ENCODE measurements at regions not wholly inside any gene's neighbourhood (a gene's known extent, or its start where the extent isn't known, plus 50 kb on each side); places are given as distances from the start of the nearest gene placed in this dataset.

GRCh38 chr1:14055442-14056223 lies 355.6 kb downstream of the PRDM2 start:
- DNase-seq: no peak

DNA sequence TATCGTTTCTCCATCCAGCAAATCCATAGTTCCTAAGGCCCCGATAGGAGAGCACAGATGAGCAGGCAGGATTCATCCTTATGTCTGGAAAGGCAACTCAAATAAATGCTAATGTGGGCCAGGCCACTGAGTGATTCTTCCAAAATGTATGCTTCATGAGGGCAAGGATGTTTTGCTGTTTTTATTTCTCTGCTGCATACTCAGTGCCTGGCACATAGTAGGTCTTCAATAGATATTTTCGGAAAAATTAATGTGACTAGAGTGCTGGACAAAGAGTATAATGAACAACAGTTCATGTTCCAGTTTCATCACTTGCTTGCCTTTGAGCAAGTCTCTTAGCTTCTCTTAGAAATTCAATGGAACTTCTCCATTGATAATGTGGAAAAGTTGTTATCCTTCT lies 357.7 kb downstream of the PRDM2 start:
- no peak for DNase-seq

- DNase-seq: no peak
Measured at GRCh38 chr1:14061204-14061603, 361.2 kb downstream of the PRDM2 start.

DNA sequence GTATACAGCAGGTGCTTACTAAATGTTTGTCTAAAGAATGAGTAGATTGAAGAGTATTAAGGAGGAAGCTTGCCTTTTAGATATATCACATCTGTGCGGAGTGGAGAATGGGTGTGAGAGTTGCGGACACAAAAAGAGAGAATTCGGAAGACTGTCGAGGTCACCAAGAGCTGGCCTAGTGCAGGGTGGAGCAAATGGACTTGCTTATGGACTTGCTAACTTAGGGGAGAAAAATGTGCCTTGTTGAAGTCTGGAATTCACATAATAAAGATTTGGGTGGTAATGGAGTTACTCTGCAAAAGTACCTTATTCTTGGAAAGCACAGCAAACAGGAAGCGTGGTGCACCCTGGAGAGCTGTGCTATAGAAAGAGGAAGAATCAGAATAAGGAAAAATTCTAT lies 361.7 kb downstream of the PRDM2 start:
- no peak for DNase-seq

- DNase-seq: no peak
Measured at GRCh38 chr1:14062669-14063068, 362.7 kb downstream of the PRDM2 start.

DNA sequence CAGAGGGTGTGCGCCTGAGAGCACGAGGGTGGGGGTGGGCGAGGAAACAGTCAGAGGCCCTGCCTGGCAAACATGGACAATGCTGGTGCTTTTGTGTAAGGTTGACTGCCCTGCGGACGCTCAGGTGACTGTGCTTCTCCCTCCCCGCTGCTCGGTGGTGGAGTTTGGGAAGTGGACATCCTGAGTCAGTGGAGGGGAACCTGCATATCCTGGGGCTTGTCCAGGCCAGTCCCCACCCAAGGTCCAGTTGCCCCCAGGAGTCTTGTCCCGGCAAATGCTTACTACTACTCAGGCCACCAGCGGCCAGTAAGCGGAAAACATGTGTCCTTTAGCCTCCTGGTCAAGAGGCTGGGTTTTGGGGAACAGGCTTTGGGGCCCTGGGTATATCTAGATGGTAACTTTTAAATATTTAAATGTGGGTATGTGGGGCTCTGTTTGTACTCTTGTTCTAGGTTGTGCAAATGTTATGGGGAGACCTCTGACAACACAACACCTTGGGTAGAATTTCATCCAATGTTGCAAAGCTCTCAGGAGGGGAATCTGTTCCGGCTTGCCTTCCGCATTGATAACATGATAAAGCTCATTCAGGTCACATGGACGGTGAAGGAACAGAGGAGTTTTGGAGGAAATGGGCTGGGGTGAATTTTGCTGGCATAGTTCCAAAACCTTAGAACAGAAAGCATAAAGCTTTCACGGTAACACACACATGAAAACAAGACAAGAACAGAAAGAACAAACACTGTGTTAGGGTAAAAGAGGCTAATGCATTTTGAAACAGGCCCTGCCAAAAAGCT lies 364.9 kb downstream of the PRDM2 start:
- DNase-seq: no peak

- no peak for DNase-seq
Measured at GRCh38 chr1:14065486-14065885, 365.5 kb downstream of the PRDM2 start.

DNA sequence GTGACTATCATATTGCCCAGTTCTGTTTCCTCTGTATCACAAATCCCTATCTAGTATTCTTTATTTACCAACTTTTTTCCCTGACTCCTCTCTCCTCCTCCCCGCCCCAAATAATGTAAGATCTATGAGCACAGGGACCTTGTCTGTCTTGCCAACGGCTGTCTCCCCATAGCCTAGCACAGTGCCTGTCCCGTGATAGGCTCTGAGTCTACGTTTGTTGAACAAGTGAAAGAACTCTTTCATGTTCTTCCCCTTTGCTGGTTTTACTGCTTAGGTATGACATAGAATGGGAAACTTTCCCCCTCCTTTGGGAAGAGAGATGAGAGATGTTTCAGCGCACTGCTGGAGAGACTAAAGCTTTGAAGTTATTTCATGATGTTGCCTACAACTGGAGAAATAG lies 367.0 kb downstream of the PRDM2 start:
- DNase-seq: no peak

GRCh38 chr1:14067711-14068110 lies 367.7 kb downstream of the PRDM2 start:
- DNase-seq: no peak

DNA sequence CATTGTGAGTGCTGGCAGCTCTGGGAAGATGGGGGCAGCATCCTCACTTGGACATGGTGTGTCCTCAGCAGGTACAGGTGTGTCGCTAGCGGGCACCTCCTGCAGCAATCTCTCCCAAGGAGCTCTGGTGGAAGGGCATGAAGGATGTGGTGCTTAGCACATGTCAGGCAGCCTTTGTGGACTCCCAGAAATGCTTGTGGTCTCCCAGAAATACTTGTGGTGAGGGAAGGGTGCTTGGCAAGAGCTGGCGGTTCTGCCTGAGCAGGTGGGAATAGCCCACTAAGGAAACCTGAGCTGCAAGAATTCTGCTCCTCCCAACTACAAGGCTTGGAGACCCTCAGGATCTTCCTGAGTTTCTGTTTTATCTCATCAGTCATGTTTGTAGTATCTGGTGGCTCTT lies 371.6 kb downstream of the PRDM2 start:
- no peak for DNase-seq

DNA sequence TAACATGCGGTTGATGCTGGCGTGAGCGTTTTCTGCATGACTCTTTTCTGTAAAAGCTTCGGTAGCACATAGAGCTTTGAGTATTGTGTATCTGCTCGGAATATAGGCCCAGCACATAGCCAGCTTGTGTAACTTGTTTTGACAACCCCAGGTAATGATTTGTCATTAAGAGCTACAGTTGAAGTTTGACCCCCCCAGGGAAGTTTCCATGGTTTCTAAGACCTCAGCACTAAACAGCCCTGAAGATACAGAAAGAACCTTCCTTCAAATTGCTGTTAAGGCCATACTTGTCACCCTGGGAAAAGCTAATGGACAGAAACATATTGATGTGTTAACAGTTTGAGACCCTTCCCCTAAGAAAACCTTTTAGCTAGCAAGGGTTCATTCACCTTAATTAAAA lies 380.7 kb downstream of the PRDM2 start:
- DNase-seq: no peak

- DNase-seq: no peak
Measured at GRCh38 chr1:14082331-14082730, 382.3 kb downstream of the PRDM2 start.

DNA sequence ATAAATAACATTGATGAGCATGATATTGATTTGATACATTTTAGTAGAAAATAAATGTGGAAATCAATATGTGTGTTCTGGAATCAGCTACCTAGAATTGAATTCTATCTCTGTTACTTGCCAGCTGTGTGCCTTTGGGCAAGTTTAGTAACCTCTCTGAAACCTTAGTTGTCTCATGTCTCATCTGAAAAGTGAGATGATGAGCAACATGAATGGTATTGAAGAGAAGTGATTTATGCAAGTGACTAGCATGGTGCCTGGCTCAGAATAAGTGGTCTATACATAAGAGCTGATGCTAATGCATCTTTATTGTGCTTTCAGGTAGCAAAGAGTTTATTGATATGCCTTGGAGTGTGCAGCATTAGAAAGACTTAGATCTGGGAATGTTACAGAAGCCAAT lies 383.3 kb downstream of the PRDM2 start:
- DNase-seq: no peak

GRCh38 chr1:14083706-14084105 lies 383.7 kb downstream of the PRDM2 start:
- DNase-seq: no peak

DNA sequence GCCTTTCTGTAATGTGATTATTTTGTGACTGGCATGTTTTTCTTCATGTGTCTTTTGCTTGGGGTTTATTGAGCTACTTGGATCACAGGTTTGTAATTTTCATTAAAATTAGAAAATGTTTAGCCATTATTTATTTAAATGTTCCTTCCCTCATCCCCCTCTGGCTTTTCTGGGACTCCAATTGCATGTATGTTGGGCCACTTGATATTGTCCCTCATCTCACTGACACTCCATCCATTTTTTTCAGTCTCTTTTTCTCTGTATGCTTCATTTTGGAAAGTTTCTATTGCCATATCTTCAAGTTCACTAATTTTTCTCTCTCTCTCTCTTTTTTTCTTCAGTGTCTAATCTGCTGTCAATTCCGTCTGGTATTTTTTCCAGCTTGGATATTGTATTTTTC lies 390.1 kb downstream of the PRDM2 start:
- no peak for DNase-seq

DNA sequence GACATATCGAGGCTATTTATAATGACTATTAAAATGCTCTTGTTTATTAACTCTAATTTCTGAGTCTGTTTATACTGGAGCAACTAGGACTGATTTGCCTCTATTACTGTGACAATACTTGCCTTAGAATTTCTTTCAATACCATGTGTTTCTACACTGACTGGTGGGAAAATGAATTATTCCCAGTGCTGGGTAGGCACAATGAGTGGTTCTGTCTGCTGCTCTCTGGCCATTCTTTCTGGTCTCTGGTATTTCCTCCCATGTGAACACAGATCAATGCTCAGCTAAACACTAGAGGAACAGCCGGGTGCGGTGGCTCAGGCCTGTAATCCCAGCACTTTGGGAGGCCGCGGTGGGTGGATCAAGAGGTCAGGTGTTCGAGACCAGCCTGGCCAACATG lies 390.5 kb downstream of the PRDM2 start:
- DNase-seq: no peak

GRCh38 chr1:14094611-14095400 lies 394.8 kb downstream of the PRDM2 start:
- DNase-seq: no peak

DNA sequence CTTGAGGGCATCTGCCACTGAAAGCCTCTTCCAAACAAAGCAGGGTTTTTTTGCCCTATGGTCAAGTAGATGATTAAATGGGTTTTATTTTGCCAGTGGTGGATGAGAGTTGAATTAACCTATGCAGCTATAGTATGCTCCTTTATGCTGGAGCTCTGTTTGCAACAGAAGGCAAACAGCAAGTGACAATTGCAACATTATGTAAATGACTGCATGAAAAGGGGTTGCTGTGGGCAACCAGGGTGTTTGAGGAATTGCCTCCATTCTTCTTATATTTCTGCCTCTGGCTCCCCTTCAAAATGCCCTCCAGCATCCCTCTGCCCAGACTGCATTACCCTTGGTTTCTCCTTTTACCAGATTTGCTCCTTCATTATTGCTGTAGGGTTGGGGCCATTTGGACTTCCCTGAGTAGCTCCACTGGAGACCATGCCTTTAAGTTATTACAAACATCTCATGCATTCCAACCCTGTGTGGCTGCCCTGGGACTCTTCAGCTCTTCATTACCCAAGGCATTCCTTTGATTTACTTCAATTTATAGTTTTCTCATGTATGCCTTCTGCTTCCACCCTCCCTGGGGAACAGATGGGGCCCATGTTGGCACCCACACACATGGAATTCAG lies 398.4 kb downstream of the PRDM2 start:
- no peak for DNase-seq

DNA sequence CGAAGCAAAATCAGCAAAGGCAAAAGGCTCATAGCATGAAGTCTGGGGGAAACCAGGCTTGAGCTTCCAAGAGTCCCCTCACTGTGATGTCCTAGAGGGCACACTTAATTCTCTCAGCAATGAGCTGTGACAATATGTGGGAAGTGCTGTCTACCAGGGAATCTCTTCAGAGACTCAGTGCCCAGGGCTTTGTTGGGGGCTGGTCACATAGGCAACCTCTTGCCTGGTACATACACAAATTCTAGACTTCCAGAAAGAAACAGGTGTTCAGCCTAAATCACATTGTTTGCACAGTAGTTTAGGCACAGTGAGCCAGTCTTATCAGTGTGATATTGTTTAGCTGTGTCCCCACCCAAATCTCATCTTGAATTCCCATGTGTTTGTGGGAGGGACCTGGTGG lies 400.5 kb downstream of the PRDM2 start:
- DNase-seq: no peak

GRCh38 chr1:14100919-14101318 lies 400.9 kb downstream of the PRDM2 start:
- no peak for DNase-seq

DNA sequence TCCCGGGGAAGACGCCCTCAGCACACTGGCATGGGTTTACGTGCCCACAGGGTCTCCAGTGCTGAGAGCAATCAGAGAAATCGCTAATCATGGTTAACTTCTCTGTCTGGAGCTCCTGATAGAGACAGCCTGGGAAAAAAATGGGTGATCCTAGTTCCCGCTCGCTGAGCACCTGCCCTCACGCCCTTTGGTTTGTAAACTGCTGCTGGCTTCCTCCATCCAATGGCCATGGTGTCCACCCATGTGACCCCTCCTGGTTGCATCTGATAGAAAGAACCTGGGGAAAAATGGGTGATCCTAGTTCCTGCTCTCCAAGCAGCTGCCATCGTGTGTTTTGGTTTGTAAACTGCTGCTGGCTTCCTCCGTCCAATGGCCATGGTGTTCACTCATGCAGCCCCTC lies 402.2 kb downstream of the PRDM2 start:
- DNase-seq: no peak

GRCh38 chr1:14103878-14104430 lies 404.0 kb downstream of the PRDM2 start:
- no peak for DNase-seq

GRCh38 chr1:14106126-14106525 lies 406.1 kb downstream of the PRDM2 start:
- no peak for DNase-seq

Measured in activated CD4-positive, alpha-beta T cell treated with anti-CD3 and anti-CD28 coated beads for 4 hours (primary cell).